ENCODE measurements at regions not wholly inside any gene's neighbourhood (a gene's known extent, or its start where the extent isn't known, plus 50 kb on each side); places are given as distances from the start of the nearest gene placed in this dataset.

GRCh38 chr20:53848304-53848703 is 222.1 kb downstream of the BCAS1 start:
- FAIRE-seq (no peak), DNase-seq (ENCODE audit: insufficient read length, low spot score) (no peak)
- TF ChIP-seq PAX5 (IDR thresholded peaks at IDR 0.05; ENCODE audit: insufficient read depth, low read length, severe bottlenecking) (no peak), POU2F2 (IDR thresholded peaks at IDR 0.05; ENCODE audit: low read depth, low read length) (no peak), SPI1 (IDR thresholded peaks at IDR 0.05; ENCODE audit: low read depth, low read length) (no peak), POLR2AphosphoS5 (IDR thresholded peaks at IDR 0.05; ENCODE audit: low read depth, low read length) (no peak), POLR2A (IDR thresholded peaks at IDR 0.05; ENCODE audit: low read depth, low read length) (no peak), TAF1 (IDR thresholded peaks at IDR 0.05; ENCODE audit: low read depth, low read length) (no peak)

DNA sequence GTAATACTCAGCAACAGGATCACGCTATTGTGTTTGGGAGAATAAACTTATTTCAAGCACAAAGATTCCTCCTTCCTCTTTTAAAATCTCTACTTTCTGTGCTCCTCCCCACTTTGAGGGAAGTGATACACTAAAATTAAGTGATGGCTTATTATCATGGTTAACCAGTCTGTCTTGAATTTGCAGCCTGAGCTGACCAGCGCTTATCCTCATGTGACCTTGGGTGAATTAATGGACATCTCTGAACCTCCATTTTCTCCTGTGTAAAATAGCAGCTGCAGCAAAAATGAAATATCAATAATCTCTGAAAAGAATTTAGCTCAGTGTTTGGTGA is 222.6 kb downstream of the BCAS1 start:
- no peak for DNase-seq (ENCODE audit: insufficient read length, low spot score)
- FAIRE-seq: peak; percentile 5
- TF ChIP-seq SPI1 (IDR thresholded peaks at IDR 0.05; ENCODE audit: low read depth, low read length): peak; percentile 65
- TF ChIP-seq POLR2AphosphoS5 (IDR thresholded peaks at IDR 0.05; ENCODE audit: low read depth, low read length): no peak

DNA sequence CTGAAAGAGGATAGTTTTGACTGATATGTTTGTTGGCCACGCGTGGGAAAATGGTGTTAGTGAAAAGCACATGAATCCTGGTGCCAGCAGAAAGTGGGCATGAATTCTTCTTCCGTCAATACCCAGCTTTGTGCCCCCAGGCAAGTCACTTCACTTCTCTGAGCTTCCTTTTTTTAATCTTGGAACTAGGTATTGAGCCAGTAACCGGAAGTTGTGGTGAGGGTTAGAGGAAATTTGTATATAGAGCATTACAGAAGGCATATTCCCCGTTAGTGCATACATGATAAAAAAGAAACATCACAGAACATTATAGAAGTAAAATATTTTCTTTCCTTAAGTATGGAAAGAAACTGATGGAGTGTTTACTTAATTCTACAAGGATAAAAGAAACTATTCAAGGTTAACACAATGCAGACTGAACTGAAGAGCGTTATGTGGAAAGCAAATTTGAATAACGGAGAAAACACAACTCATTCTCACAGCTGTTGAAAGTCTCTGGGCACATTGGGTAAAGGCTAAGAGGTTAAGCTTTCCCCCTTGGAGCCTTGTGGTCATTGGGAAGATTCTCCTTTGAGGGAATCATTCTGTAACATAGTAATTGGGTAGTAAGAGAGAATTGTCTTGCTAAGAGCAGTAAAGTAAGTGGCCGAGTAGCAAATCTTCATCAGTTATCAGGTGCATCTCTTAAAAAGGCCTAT is 223.1 kb downstream of the BCAS1 start:
- FAIRE-seq (peak; percentile 26), DNase-seq (ENCODE audit: insufficient read length, low spot score) (no peak)
- TF ChIP-seq SPI1 (IDR thresholded peaks at IDR 0.05; ENCODE audit: low read depth, low read length) (0 out of 2 replicates have a peak, but pooled peaks have one; percentile 3), POU2F2 (IDR thresholded peaks at IDR 0.05; ENCODE audit: low read depth, low read length) (no peak)

DNA sequence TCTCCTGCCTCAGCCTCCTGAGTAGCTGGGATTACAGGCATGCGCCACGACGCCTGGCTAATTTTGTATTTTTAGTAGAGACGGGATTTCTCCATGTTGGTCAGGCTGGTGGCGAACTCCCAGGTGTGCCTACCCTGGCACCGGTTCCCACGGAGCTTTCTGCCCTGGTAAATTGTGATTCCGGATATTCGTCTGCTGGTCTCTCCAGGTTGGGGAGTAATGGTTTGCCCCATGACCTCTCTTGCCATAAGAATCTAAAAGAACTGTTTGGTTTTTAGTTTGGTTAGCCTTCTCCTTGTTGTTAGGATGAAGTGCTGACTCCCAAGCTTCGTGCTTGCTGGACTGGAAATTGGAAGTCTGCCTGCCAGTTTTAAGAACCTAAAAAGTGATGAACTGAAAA is 223.8 kb downstream of the BCAS1 start:
- FAIRE-seq (no peak), DNase-seq (ENCODE audit: insufficient read length, low spot score) (no peak)
- no peak for TF ChIP-seq SPI1 (IDR thresholded peaks at IDR 0.05; ENCODE audit: low read depth, low read length)
- TF ChIP-seq PAX5 (IDR thresholded peaks at IDR 0.05; ENCODE audit: insufficient read depth, low read length, severe bottlenecking): no peak

DNA sequence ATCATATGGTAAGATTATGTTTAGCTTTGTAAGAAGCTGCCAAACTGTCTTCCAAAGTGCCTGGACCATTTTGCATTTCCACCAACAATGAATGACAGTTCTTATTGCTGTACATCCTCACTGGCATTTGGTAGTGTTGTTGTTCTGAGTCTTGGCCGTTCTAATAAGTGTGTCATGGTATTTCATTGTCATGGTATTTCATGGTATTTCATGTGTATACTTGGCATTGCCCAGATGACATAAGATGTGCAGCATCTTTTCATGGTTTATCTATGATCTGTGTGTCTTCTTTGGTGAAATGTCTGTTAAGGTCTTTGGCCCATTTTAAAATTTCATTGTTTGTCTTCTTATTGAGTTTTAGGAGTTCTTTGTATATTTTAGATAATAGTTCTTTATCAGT is 224.4 kb downstream of the BCAS1 start:
- no peak for DNase-seq (ENCODE audit: insufficient read length, low spot score)
- TF ChIP-seq PAX5 (IDR thresholded peaks at IDR 0.05; ENCODE audit: insufficient read depth, low read length, severe bottlenecking) (no peak), SPI1 (IDR thresholded peaks at IDR 0.05; ENCODE audit: low read depth, low read length) (no peak), TAF1 (IDR thresholded peaks at IDR 0.05; ENCODE audit: low read depth, low read length) (no peak), POLR2A (IDR thresholded peaks at IDR 0.05; ENCODE audit: low read depth, low read length) (no peak), POU2F2 (IDR thresholded peaks at IDR 0.05; ENCODE audit: low read depth, low read length) (no peak), POLR2AphosphoS5 (IDR thresholded peaks at IDR 0.05; ENCODE audit: low read depth, low read length) (no peak)
- peak; percentile 5 for FAIRE-seq

- TF ChIP-seq TAF1 (IDR thresholded peaks at IDR 0.05; ENCODE audit: low read depth, low read length): no peak
- no peak for TF ChIP-seq POU2F2 (IDR thresholded peaks at IDR 0.05; ENCODE audit: low read depth, low read length)
- no peak for TF ChIP-seq PAX5 (IDR thresholded peaks at IDR 0.05; ENCODE audit: insufficient read depth, low read length, severe bottlenecking)
- no peak for TF ChIP-seq SPI1 (IDR thresholded peaks at IDR 0.05; ENCODE audit: low read depth, low read length)
- no peak for TF ChIP-seq POLR2A (IDR thresholded peaks at IDR 0.05; ENCODE audit: low read depth, low read length)
- FAIRE-seq (no peak), DNase-seq (ENCODE audit: insufficient read length, low spot score) (no peak)
These were observed 226.1 kb downstream of the BCAS1 start for GRCh38 chr20:53844259-53844658.

GRCh38 chr20:53843645-53844044 is 226.7 kb downstream of the BCAS1 start:
- TF ChIP-seq POLR2A (IDR thresholded peaks at IDR 0.05; ENCODE audit: low read depth, low read length) (no peak), PAX5 (IDR thresholded peaks at IDR 0.05; ENCODE audit: insufficient read depth, low read length, severe bottlenecking) (no peak), TAF1 (IDR thresholded peaks at IDR 0.05; ENCODE audit: low read depth, low read length) (no peak), POLR2AphosphoS5 (IDR thresholded peaks at IDR 0.05; ENCODE audit: low read depth, low read length) (no peak)
- FAIRE-seq: no peak
- DNase-seq (ENCODE audit: insufficient read length, low spot score): no peak

GRCh38 chr20:53842301-53843099 is 227.9 kb downstream of the BCAS1 start:
- no peak for TF ChIP-seq POLR2AphosphoS5 (IDR thresholded peaks at IDR 0.05; ENCODE audit: low read depth, low read length)
- TF ChIP-seq POU2F2 (IDR thresholded peaks at IDR 0.05; ENCODE audit: low read depth, low read length): no peak
- no peak for TF ChIP-seq TAF1 (IDR thresholded peaks at IDR 0.05; ENCODE audit: low read depth, low read length)
- FAIRE-seq: no peak
- DNase-seq (ENCODE audit: insufficient read length, low spot score): no peak

DNA sequence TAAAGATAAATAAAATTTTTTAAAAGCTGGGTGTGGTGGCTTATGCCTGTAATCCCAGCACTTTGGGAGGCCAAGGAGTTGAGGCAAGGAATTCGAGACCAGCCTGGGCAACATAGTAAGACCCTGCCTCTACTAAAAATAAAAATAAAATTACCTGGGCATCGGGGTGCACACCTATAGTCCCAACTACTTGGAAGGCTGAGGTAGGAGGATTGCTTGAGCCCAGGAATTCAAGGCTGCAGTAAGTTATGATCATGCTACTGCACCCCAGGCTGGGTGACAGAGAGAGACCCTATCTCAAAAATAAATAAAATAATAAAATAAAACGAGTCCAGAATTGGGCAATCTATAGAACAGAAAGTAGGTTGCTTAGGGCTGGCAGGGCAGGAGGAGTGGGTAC is 228.7 kb downstream of the BCAS1 start:
- TF ChIP-seq POLR2A (IDR thresholded peaks at IDR 0.05; ENCODE audit: low read depth, low read length): no peak
- no peak for TF ChIP-seq SPI1 (IDR thresholded peaks at IDR 0.05; ENCODE audit: low read depth, low read length)
- no peak for TF ChIP-seq TAF1 (IDR thresholded peaks at IDR 0.05; ENCODE audit: low read depth, low read length)
- no peak for TF ChIP-seq PAX5 (IDR thresholded peaks at IDR 0.05; ENCODE audit: insufficient read depth, low read length, severe bottlenecking)
- no peak for TF ChIP-seq POLR2AphosphoS5 (IDR thresholded peaks at IDR 0.05; ENCODE audit: low read depth, low read length)
- TF ChIP-seq POU2F2 (IDR thresholded peaks at IDR 0.05; ENCODE audit: low read depth, low read length): no peak
- no peak for DNase-seq (ENCODE audit: insufficient read length, low spot score)
- FAIRE-seq: no peak

- no peak for FAIRE-seq
- DNase-seq (ENCODE audit: insufficient read length, low spot score): no peak
These were observed 229.9 kb downstream of the BCAS1 start for GRCh38 chr20:53840532-53840931.

More at GRCh38 chr20:53840532-53840931, 229.9 kb downstream of the BCAS1 start:
- TF ChIP-seq SPI1 (IDR thresholded peaks at IDR 0.05; ENCODE audit: low read depth, low read length): no peak
- no peak for TF ChIP-seq PAX5 (IDR thresholded peaks at IDR 0.05; ENCODE audit: insufficient read depth, low read length, severe bottlenecking)
- TF ChIP-seq POU2F2 (IDR thresholded peaks at IDR 0.05; ENCODE audit: low read depth, low read length): no peak
- TF ChIP-seq POLR2A (IDR thresholded peaks at IDR 0.05; ENCODE audit: low read depth, low read length): no peak
- TF ChIP-seq POLR2AphosphoS5 (IDR thresholded peaks at IDR 0.05; ENCODE audit: low read depth, low read length): no peak
- no peak for TF ChIP-seq TAF1 (IDR thresholded peaks at IDR 0.05; ENCODE audit: low read depth, low read length)
